GM19372 (cell line): ENCODE measurements at regions not wholly inside any gene's neighbourhood (a gene's known extent, or its start where the extent isn't known, plus 50 kb on each side); places are given as distances from the start of the nearest gene placed in this dataset.

Experiments used
- ATAC-seq: cut with Tn5 transposase; IDR thresholded peaks from one replicate; pipeline ENCODE4 v1.9.1; 2021; ENCODE audit warnings: mild to moderate bottlenecking, low read depth, moderate library complexity; ENCODE audit not compliant: unreplicated experiment

DNA sequence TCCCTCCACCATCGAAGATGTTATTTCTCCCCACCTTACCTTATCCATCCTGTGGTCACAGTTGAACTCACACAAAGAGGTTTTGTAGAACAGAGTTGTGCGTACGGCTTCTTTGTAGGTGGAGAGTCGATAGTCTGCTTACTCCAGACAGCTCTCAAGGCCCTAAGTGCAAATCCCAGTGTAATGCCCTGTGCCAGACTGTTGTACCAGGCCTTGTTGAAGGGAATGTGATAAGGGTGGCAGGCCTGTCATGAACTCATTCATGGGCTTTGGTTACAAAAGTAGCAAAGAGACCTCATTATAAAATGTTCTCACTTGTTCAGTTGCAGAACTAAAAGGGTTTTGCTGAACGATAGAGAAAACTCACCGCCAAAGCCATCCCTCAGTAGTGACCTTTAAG lies 288.7 kb upstream of the CADM1 start:
- no peak for ATAC-seq

- ATAC-seq = no peak
Observed at GRCh38 chr11:115787302-115787701, 283.1 kb upstream of the CADM1 start.

DNA sequence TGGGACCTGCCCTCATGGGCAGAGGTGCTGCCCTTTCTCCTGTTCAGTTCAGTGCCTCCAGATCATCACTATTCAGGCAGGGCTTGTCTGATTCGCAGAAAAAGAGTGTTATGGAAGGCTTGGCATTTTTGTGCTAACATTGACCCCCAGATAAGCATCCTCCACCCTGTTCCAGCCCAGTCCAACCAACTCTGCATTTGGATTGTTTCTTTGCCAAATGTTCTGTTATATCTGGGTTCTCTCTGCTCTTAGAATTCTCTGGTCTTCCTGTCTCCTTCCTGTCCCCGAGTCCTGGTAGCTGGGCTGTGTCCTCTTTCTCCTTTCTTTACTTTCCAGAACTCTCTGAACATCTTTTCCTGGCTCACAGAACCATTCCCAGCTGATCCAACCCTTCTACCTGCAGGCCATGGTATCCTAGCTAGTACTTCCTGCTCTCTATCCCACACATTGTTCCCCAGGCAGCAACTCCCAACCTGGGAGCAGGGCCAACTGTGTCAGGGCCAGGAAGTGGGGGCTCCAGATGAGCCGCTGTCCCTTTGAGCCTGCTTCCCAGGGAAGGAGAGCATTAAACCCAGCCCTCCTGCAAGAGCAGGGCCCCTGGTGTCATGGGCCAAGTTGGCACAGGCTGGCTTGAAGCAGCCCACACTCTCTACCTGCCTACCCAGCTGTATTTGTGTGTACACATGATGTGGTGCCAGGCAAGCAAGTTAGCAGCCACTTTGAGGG lies 280.7 kb upstream of the CADM1 start:
- ATAC-seq = no peak

DNA sequence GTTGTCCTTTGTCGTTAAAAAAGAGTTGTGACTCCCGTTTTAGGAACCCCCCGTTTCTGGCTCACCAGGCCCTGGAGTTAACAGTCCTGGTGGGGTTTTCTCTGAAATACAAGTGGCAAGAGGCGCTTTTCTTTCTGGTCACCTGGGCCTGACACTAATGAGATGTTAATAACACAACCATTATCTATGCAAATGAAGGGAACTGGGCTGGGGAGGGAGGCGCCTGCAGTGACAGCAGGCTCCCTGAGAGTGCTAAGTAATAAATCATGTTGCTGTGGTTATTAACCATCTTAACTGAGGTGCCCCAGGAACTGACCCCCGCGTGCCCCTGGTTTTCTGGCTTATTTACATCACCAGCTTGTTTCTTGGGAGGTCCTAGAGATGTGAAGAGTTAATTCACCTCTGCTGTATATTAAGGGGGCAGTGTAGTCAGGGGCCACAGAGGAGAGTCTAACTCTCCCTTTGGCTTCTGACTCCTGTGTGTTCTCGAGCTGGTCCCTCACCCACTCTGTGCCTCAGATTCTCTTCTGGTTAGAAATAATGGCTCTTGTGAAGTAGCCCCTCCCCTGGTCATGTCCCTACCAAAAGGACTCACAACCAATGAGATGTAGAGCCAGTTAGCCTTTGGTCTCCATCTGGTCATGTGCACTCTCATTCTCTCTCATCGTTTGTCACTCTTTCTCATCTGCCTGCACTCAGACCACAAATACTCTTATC lies 276.6 kb upstream of the CADM1 start:
- ATAC-seq = no peak

DNA sequence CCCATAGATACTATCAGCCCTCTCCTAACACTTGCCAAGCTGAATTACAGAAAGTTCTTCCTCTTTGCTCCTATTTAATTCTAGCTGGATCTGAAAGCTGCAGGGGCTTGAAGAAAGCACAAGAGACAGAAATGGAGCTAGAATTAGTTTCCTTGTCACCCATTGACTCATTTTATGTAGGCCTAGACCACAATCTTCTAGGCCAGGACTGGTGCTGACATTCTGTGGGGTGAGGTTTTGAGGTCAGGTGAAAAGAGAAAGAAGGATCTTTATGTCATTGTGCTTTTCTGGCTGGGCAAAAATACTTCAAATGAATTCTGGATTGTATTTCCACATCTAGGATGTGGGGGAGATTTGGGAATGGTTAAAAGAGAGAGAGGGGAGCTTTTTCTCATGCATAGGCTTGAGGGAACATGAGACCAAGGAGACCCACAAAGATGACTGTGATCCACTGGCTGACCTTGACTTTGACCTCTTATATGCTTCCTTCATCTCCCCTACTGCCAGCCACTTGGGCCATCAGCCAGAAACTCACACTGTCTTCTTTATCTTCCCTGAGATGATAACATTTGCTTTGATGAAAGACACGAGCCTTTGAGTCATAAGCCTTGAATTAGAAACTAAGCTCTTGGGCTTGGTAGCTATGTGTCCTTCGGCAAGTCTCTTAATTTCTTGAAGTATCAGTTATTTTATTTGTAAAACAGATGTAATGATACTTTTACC lies 274.9 kb upstream of the CADM1 start:
- ATAC-seq = no peak

DNA sequence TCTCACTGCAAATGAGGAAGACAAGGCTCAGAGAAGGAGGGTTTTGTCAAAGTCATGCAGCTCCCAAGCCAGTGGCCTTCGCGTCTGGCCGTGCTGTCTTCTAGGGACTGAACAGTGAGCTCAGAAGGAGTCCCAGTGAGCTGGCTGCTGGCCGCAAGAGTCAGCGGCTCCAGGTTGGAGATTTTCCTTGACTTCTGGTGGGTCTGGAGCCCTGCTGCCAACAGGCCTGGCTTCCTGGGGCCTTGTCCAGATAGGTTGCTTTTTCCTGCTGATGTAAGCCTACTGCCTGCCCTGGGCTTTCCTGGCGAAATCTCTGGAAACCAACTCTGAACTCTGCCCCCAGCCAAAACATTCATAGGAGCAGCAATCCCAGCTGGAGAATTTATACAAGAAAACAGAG lies 272.7 kb upstream of the CADM1 start:
- ATAC-seq = no peak

DNA sequence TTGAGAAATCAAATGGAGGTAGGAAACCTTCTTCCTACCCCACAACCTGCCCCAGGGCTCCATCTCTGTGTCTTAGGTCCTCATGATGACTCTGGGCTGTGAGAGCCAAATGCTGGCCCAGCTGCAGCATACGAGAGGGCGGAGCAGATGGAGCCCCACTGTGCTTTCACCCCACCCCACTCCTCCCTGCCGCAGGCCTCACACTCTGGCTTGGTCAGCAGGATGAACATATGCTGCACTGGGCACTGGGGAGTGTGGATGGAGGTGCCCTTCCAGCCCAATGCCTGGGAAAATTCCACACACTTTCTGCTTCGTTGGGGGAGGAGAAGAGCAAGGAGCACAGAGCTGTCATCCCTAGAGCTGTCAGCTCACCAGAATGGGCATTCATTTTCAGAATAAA lies 271.6 kb upstream of the CADM1 start:
- no peak for ATAC-seq

GRCh38 chr11:115774756-115775155 lies 270.5 kb upstream of the CADM1 start:
- ATAC-seq = no peak

- ATAC-seq = no peak
Observed at GRCh38 chr11:115769891-115770290, 265.7 kb upstream of the CADM1 start.

DNA sequence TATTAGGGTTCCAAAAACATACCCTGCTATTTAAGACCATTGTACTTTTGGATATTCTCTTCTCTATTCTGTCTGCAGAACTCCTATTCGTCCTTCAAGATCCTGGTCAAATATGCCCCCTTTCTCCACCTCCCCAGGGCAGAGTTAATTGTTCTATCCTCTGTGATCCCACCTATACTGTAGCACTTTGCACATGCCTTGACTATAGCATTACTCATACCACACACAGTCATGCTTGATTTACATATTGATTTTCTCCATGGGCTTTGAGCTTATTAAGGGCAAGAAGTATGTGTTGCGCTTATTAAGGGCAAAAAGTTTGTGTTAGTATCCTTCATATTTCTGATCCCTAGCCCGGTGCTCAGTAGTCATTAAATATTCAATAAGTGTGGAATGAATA lies 263.7 kb upstream of the CADM1 start:
- ATAC-seq = no peak

- ATAC-seq = no peak
Observed at GRCh38 chr11:115767047-115767802, 263.0 kb upstream of the CADM1 start.

DNA sequence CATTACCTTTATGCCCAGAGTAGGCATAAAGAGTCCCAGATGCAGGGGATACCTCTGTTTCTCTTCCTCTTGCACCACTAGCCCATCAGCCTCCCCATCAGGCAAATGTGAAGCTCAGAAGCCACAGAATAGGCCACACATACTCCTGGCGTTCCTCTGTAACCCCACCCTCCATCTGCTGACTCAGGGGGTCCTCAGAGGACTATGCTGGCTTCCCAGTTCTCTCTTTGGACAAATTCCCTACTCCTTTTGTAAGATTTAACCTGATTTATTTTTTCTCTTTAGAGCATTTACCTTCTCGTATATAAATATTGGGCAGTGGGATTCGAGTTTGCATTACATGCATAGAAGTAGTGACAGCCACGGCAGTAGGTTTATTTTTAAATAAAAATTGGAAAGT lies 262.3 kb upstream of the CADM1 start:
- no peak for ATAC-seq

- ATAC-seq = no peak
Observed at GRCh38 chr11:115765803-115766239, 261.6 kb upstream of the CADM1 start.

DNA sequence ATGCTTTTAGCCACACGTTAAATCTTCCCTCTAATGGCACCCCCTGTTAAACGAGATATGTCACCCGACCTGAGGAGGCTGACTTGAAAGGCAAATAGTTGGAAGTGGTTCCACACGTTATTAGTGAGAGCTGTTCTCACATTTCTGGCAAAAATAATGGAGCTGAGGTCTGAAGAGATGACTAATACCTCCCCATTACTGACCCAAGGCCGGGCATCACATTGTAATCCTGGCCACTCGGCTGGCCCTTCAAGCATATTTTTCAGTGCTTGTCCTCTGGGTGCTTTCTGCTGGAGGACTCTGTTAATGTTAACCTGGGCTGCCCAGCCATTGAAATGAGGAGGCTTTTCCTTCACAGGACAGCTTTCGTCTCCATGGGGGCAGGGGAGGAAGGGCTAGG lies 260.0 kb upstream of the CADM1 start:
- no peak for ATAC-seq

- ATAC-seq = no peak
Observed at GRCh38 chr11:115761817-115762216, 257.6 kb upstream of the CADM1 start.

DNA sequence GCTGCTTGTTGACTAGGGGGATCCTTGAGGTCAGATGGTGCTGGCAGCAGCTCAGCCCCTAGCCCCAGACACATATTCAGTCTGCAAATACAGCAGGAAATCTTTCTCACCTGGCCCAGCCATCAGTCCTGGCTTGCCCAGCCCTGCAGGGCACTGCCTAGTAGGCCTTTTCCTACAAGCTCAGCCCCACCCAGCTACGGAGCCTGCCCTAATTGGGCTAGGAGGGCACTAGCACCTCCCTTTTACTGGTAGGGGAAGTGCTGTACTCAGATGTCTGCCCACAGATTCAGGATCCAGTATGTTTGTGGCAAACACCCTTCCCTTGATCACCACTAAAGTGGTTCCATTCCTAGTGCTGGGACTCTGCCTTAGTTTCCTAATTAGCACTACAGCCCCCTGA lies 257.1 kb upstream of the CADM1 start:
- ATAC-seq = no peak

- no peak for ATAC-seq
Observed at GRCh38 chr11:115760461-115761320, 256.5 kb upstream of the CADM1 start.

- ATAC-seq = no peak
Observed at GRCh38 chr11:115759622-115760460, 255.6 kb upstream of the CADM1 start.

- ATAC-seq = no peak
Observed at GRCh38 chr11:115758011-115758410, 253.8 kb upstream of the CADM1 start.
